ENCODE measurements at regions not wholly inside any gene's neighbourhood (a gene's known extent, or its start where the extent isn't known, plus 50 kb on each side); places are given as distances from the start of the nearest gene placed in this dataset.

DNA sequence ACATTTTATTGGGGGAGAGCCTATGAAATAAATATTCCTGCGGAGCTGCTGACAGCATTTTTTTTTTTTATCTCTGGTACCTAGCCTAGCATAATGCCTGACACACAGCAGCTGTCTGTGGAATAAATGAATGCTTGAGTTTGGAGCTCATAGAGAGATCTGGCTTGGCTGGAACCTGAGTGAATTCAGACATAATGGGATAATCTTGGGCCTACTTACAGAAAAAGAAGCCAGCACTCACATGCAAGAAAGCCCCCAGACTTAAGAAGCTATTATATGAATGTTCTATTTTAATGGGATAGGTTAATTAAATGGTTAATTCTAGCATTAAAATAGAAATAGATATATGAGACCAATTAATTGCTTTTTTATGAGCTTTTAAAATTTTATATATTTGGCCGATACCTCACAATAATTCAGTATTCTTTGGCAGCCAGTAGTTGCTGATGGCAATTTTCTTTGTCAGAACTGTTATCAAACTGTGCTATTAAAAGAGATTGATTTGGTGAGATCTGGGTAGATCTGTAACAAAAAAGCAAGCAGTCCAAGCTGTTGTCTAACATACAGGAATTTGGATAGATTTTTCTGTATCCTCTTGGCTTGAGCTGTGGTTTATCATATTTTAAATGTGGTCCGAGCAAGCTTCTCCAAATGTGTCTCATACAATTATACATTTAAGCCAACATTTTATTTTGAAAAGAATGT is 654.2 kb downstream of the PCDH7 start:
- no peak overlapping the region for H3K4me2 ChIP-seq
- no peak for DNase-seq (ENCODE audit: low spot score)
- WGBS (ENCODE audit: low lambda C conversion rate, missing lambda C conversion rate): 80% methylated on average over 3 of the region's 3 CpGs

DNA sequence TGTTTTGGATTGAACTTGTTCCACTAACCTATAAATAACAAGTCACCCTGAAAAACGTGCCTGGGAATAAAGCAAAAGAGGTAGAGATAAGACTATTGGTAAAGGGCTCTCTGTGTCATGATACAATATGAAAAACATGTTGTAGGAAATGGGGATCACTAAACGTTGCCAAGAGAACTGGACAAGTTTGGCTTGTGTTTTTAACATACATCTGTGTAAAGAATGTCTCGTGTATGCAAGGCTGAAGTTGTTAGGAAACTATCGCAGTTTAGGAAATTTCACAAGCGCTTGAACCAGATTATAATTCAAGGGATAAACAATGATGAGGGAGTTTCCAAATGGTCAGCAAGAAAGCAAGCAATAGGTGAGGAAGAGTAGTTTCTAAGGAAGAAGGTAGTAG is 655.8 kb downstream of the PCDH7 start:
- H3K9me2 ChIP-seq (replicated peaks; ENCODE audit: insufficient read depth): no peaks in the 10 kb centered on the region
- H3K79me2 ChIP-seq: no peaks in the 10 kb centered on the region
- no peak overlapping the region for H3K4me3 ChIP-seq
- no peaks in the 10 kb centered on the region for H3K9me3 ChIP-seq (ENCODE audit: low read depth)
- peaks cover 5% of the 10 kb centered on the region for H3K4me1 ChIP-seq (ENCODE audit: insufficient read depth)
- H3K4me2 ChIP-seq: no peak overlapping the region
- no peaks in the 10 kb centered on the region for H4K20me1 ChIP-seq (ENCODE audit: insufficient read depth, poor library complexity, severe bottlenecking)
- TF ChIP-seq EZH2 (IDR thresholded peaks at IDR 0.05; ENCODE audit: borderline replicate concordance): no peak
- TF ChIP-seq, protein P1, sequence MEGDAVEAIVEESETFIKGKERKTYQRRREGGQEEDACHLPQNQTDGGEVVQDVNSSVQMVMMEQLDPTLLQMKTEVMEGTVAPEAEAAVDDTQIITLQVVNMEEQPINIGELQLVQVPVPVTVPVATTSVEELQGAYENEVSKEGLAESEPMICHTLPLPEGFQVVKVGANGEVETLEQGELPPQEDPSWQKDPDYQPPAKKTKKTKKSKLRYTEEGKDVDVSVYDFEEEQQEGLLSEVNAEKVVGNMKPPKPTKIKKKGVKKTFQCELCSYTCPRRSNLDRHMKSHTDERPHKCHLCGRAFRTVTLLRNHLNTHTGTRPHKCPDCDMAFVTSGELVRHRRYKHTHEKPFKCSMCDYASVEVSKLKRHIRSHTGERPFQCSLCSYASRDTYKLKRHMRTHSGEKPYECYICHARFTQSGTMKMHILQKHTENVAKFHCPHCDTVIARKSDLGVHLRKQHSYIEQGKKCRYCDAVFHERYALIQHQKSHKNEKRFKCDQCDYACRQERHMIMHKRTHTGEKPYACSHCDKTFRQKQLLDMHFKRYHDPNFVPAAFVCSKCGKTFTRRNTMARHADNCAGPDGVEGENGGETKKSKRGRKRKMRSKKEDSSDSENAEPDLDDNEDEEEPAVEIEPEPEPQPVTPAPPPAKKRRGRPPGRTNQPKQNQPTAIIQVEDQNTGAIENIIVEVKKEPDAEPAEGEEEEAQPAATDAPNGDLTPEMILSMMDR (IDR thresholded peaks at IDR 0.05; ENCODE audit: poor library complexity): no peak
- TF ChIP-seq EZH2phosphoT487 (IDR thresholded peaks at IDR 0.05; ENCODE audit: low read depth, severe bottlenecking, unreplicated experiment): no peak
- H3K36me3 ChIP-seq (replicated peaks; ENCODE audit: insufficient read depth, low read depth): no peaks in the 10 kb centered on the region
- no peak overlapping the region for H2AFZ ChIP-seq
- no peaks in the 10 kb centered on the region for H3K27me3 ChIP-seq
- no peak overlapping the region for H3K27ac ChIP-seq
- WGBS (ENCODE audit: low lambda C conversion rate, missing lambda C conversion rate): 82% methylated on average over 5 of the region's 5 CpGs
- no peak for DNase-seq (ENCODE audit: low spot score)

More for the DNA sequence above, 654.2 kb downstream of the PCDH7 start:
- Histone ChIP-seq H3K4me1 (ENCODE audit: insufficient read depth) (peaks cover 5% of the 10 kb centered on the region), H3K9me2 (replicated peaks; ENCODE audit: insufficient read depth) (no peaks in the 10 kb centered on the region), H3K79me2 (no peaks in the 10 kb centered on the region), H3K27ac (no peak overlapping the region), H3K36me3 (replicated peaks; ENCODE audit: insufficient read depth, low read depth) (no peaks in the 10 kb centered on the region), H4K20me1 (ENCODE audit: insufficient read depth, poor library complexity, severe bottlenecking) (no peaks in the 10 kb centered on the region), H3K27me3 (no peaks in the 10 kb centered on the region), H3K9me3 (ENCODE audit: low read depth) (no peaks in the 10 kb centered on the region), H2AFZ (no peak overlapping the region), H3K4me3 (no peak overlapping the region)
- TF ChIP-seq EZH2 (IDR thresholded peaks at IDR 0.05; ENCODE audit: borderline replicate concordance) (no peak), EZH2phosphoT487 (IDR thresholded peaks at IDR 0.05; ENCODE audit: low read depth, severe bottlenecking, unreplicated experiment) (no peak)
- TF ChIP-seq, protein P1 (IDR thresholded peaks at IDR 0.05; ENCODE audit: poor library complexity): no peak

DNA sequence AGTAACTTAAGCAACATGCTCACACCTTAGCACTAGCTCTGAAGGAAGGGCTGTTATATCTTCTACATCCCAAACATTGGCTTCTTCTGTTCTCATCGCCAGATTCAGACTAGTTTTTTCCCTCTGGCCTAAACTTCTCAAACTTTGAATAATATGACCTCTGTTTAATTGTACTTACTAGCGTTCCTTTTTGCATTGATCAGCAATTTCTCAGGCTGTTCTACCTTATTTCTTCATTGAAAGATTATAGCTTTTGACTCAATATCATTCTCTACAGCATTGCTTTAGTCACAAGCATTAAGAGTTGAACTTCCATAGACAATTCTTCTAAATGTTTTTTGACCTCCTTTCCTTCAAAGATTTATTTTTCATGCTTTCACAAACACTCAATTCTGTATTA is 659.2 kb downstream of the PCDH7 start:
- peaks cover 5% of the 10 kb centered on the region for H3K4me1 ChIP-seq (ENCODE audit: insufficient read depth)
- DNase-seq (ENCODE audit: low spot score): no peak
- WGBS (ENCODE audit: low lambda C conversion rate, missing lambda C conversion rate): 80% methylated on average over 2 of the region's 2 CpGs

More for the DNA sequence above, 659.2 kb downstream of the PCDH7 start:
- Histone ChIP-seq H3K4me2 (no peak overlapping the region), H3K27me3 (no peaks in the 10 kb centered on the region), H4K20me1 (ENCODE audit: insufficient read depth, poor library complexity, severe bottlenecking) (no peaks in the 10 kb centered on the region), H3K36me3 (replicated peaks; ENCODE audit: insufficient read depth, low read depth) (no peaks in the 10 kb centered on the region), H3K79me2 (no peaks in the 10 kb centered on the region), H3K27ac (no peak overlapping the region), H3K4me3 (no peak overlapping the region), H3K9me3 (ENCODE audit: low read depth) (no peaks in the 10 kb centered on the region), H3K9me2 (replicated peaks; ENCODE audit: insufficient read depth) (no peaks in the 10 kb centered on the region), H2AFZ (no peak overlapping the region)
- TF ChIP-seq EZH2 (IDR thresholded peaks at IDR 0.05; ENCODE audit: borderline replicate concordance) (no peak), EZH2phosphoT487 (IDR thresholded peaks at IDR 0.05; ENCODE audit: low read depth, severe bottlenecking, unreplicated experiment) (no peak)
- TF ChIP-seq, protein P1 (IDR thresholded peaks at IDR 0.05; ENCODE audit: poor library complexity): no peak
